ENCODE measurements at regions not wholly inside any gene's neighbourhood (a gene's known extent, or its start where the extent isn't known, plus 50 kb on each side); places are given as distances from the start of the nearest gene placed in this dataset.
"Not testable (repeated sequence)": the region's sequence is repeated elsewhere in the genome, so short reads cannot be mapped to it uniquely, and the experiment has no call there.

GRCh38 chr17:64718058-64718457 is 56.0 kb upstream of the SMURF2 start:
- DNase-seq (peak; percentile 61), ATAC-seq (ENCODE audit: insufficient read depth, low read depth) (peak; percentile 78)
- Histone ChIP-seq H3K79me2 (ENCODE audit: insufficient read depth, low read length) (no peaks in the 10 kb centered on the region), H3K27ac (ENCODE audit: low read length) (no peak overlapping the region), H3K4me1 (ENCODE audit: insufficient read depth, low read length) (peaks cover 24% of the 10 kb centered on the region), H3K36me3 (ENCODE audit: insufficient read depth, low read length) (no peaks in the 10 kb centered on the region), H3K4me3 (ENCODE audit: low read depth in 1 of 2, low read length in 2 of 2) (no peak overlapping the region), H2AFZ (ENCODE audit: low read depth, low read length) (no peak overlapping the region), H3K9ac (ENCODE audit: low read depth, low read length) (no peak overlapping the region), H3K4me2 (ENCODE audit: insufficient read depth, low read length) (no peak overlapping the region), H4K20me1 (ENCODE audit: insufficient read depth, low read length) (no peaks in the 10 kb centered on the region), H3K27me3 (ENCODE audit: insufficient read depth, low read length, poor library complexity) (no peaks in the 10 kb centered on the region), H3K9me3 (ENCODE audit: insufficient read depth, low read length, severe bottlenecking) (no peaks in the 10 kb centered on the region)
- no peak for TF ChIP-seq EZH2 (IDR thresholded peaks at IDR 0.05; ENCODE audit: borderline replicate concordance, low read depth, low read length, severe bottlenecking)
- no peak for TF ChIP-seq CTCF (IDR thresholded peaks at IDR 0.05; ENCODE audit: borderline replicate concordance, extremely low read depth, low read length, poor library complexity, severe bottlenecking)

- not testable (repeated sequence) for DNase-seq; H3K9me3 ChIP-seq (ENCODE audit: insufficient read depth, low read length, severe bottlenecking)
These were observed 54.4 kb upstream of the SMURF2 start for GRCh38 chr17:64716496-64716895.

GRCh38 chr17:64713786-64714185 is 51.7 kb upstream of the SMURF2 start:
- H3K36me3 ChIP-seq (ENCODE audit: insufficient read depth, low read length); H3K9me3 ChIP-seq (ENCODE audit: insufficient read depth, low read length, severe bottlenecking); H3K79me2 ChIP-seq (ENCODE audit: insufficient read depth, low read length); H3K27me3 ChIP-seq (ENCODE audit: insufficient read depth, low read length, poor library complexity); H2AFZ ChIP-seq (ENCODE audit: low read depth, low read length); ATAC-seq (ENCODE audit: insufficient read depth, low read depth); H3K4me3 ChIP-seq (ENCODE audit: low read depth in 1 of 2, low read length in 2 of 2); H4K20me1 ChIP-seq (ENCODE audit: insufficient read depth, low read length): not testable (repeated sequence)
- peak; percentile 66 for DNase-seq
- peaks cover 57% of the 10 kb centered on the region for H3K4me1 ChIP-seq (ENCODE audit: insufficient read depth, low read length)
- H3K4me2 ChIP-seq (ENCODE audit: insufficient read depth, low read length), result peak overlapping the region; percentile 73
- peak overlapping the region; percentile 15; the same call in 1 of the 2 replicates for H3K9ac ChIP-seq (ENCODE audit: low read depth, low read length)
- peak overlapping the region; percentile 74 for H3K27ac ChIP-seq (ENCODE audit: low read length)

More at GRCh38 chr17:64716496-64716895, 54.4 kb upstream of the SMURF2 start:
- not testable (repeated sequence) for H3K27me3 ChIP-seq (ENCODE audit: insufficient read depth, low read length, poor library complexity); H3K36me3 ChIP-seq (ENCODE audit: insufficient read depth, low read length); H4K20me1 ChIP-seq (ENCODE audit: insufficient read depth, low read length); ATAC-seq (ENCODE audit: insufficient read depth, low read depth); H3K4me2 ChIP-seq (ENCODE audit: insufficient read depth, low read length); H3K4me3 ChIP-seq (ENCODE audit: low read depth in 1 of 2, low read length in 2 of 2); H2AFZ ChIP-seq (ENCODE audit: low read depth, low read length); H3K79me2 ChIP-seq (ENCODE audit: insufficient read depth, low read length); H3K9ac ChIP-seq (ENCODE audit: low read depth, low read length); H3K27ac ChIP-seq (ENCODE audit: low read length)
- H3K4me1 ChIP-seq (ENCODE audit: insufficient read depth, low read length), result peaks cover 38% of the 10 kb centered on the region

GRCh38 chr17:64712557-64713351 is 50.6 kb upstream of the SMURF2 start:
- H3K79me2 ChIP-seq (ENCODE audit: insufficient read depth, low read length); H4K20me1 ChIP-seq (ENCODE audit: insufficient read depth, low read length); H3K9me3 ChIP-seq (ENCODE audit: insufficient read depth, low read length, severe bottlenecking); H3K27me3 ChIP-seq (ENCODE audit: insufficient read depth, low read length, poor library complexity); H3K36me3 ChIP-seq (ENCODE audit: insufficient read depth, low read length): not testable (repeated sequence)
- H3K4me2 ChIP-seq (ENCODE audit: insufficient read depth, low read length), result peak overlapping the region; percentile 73
- DNase-seq (peak; percentile 93), ATAC-seq (ENCODE audit: insufficient read depth, low read depth) (peak; percentile 90)
- H2AFZ ChIP-seq (ENCODE audit: low read depth, low read length), result peak overlapping the region; percentile 19; the same call in 1 of the 2 replicates
- TF ChIP-seq CTCF (IDR thresholded peaks at IDR 0.05; ENCODE audit: borderline replicate concordance, extremely low read depth, low read length, poor library complexity, severe bottlenecking), result peak; percentile 35
- peak overlapping the region; percentile 55 for H3K9ac ChIP-seq (ENCODE audit: low read depth, low read length)
- H3K4me1 ChIP-seq (ENCODE audit: insufficient read depth, low read length), result peaks cover 61% of the 10 kb centered on the region
- peak overlapping the region; percentile 96 for H3K27ac ChIP-seq (ENCODE audit: low read length)
- H3K4me3 ChIP-seq (ENCODE audit: low read depth in 1 of 2, low read length in 2 of 2), result peak overlapping the region in 1 of 2 experiments; percentile 47; a peak in 2 of 4 replicates
